Astrocyte (in vitro differentiated cells and primary cell): ENCODE measurements at regions not wholly inside any gene's neighbourhood (a gene's known extent, or its start where the extent isn't known, plus 50 kb on each side); places are given as distances from the start of the nearest gene placed in this dataset.

Source experiments
- DNase-seq: peaks from one replicate; pipeline ENCODE4 v3.0.0-alpha.2; 2010; ENCODE audit warnings: low read depth
- FAIRE-seq: peaks from 2 replicates; lab custom pipeline; 2011; peaks lifted over from hg19 to GRCh38; lab: Jason Lieb, UNC
- H2AFZ ChIP-seq: 2 replicates; pipeline ENCODE4 v1.6.0; 2012; ENCODE audit warnings: low read depth, low read length, inconsistent platforms
- H3K27ac ChIP-seq: 2 replicates; pipeline ENCODE4 v1.5.1; 2011; ENCODE audit warnings: low read depth, low read length, inconsistent platforms
- H3K27me3 ChIP-seq: 2 replicates; pipeline ENCODE4 v1.6.0; 2011; ENCODE audit warnings: low read length, inconsistent platforms; ENCODE audit not compliant: insufficient read depth
- H3K36me3 ChIP-seq: 2 replicates; pipeline ENCODE4 v1.5.1; 2011; ENCODE audit warnings: low read length, inconsistent platforms; ENCODE audit not compliant: insufficient read depth
- H3K4me1 ChIP-seq: 2 replicates; pipeline ENCODE4 v1.5.1; 2011; ENCODE audit warnings: low read length, inconsistent platforms; ENCODE audit not compliant: insufficient read depth
- H3K4me2 ChIP-seq: 2 replicates; pipeline ENCODE4 v1.6.0; 2012; ENCODE audit warnings: low read length, inconsistent platforms
- H3K4me3 ChIP-seq: 2 replicates; pipeline ENCODE4 v1.5.1; 2011; ENCODE audit warnings: low read depth, mild to moderate bottlenecking, low read length, inconsistent platforms; ENCODE audit not compliant: insufficient read depth
- H3K79me2 ChIP-seq: 2 replicates; pipeline ENCODE4 v1.6.0; 2012; ENCODE audit warnings: mild to moderate bottlenecking, low read length, inconsistent platforms; ENCODE audit not compliant: insufficient read depth
- H3K9ac ChIP-seq: 2 replicates; pipeline ENCODE4 v1.6.0; 2012; ENCODE audit warnings: mild to moderate bottlenecking, low read length, inconsistent platforms
- H3K9me3 ChIP-seq: 2 replicates; pipeline ENCODE4 v1.5.1; 2012; ENCODE audit warnings: low read depth, mild to moderate bottlenecking, low read length, inconsistent platforms; ENCODE audit not compliant: insufficient read depth
- H4K20me1 ChIP-seq: 2 replicates; pipeline ENCODE4 v1.6.0; 2012; ENCODE audit warnings: low read length, inconsistent platforms; ENCODE audit not compliant: insufficient read depth
- H3K27ac Mint-ChIP-seq: one replicate; pipeline ENCODE4 v1.8.0; 2021; ENCODE audit warnings: mild to moderate bottlenecking, mixed read lengths; ENCODE audit not compliant: unreplicated experiment
- H3K27me3 Mint-ChIP-seq: one replicate; pipeline ENCODE4 v1.8.0; 2021; ENCODE audit warnings: low read depth, mixed read lengths; ENCODE audit not compliant: unreplicated experiment
- H3K36me3 Mint-ChIP-seq: one replicate; pipeline ENCODE4 v1.8.0; 2021; ENCODE audit warnings: low read depth, mixed read lengths; ENCODE audit not compliant: unreplicated experiment
- H3K4me1 Mint-ChIP-seq: one replicate; pipeline ENCODE4 v1.8.0; 2021; ENCODE audit warnings: low read depth, mixed read lengths; ENCODE audit not compliant: unreplicated experiment
- H3K4me3 Mint-ChIP-seq: one replicate; pipeline ENCODE4 v1.8.0; 2021; ENCODE audit warnings: mild to moderate bottlenecking, moderate library complexity, mixed read lengths; ENCODE audit not compliant: unreplicated experiment
- H3K9me3 Mint-ChIP-seq: one replicate; pipeline ENCODE4 v1.8.0; 2021; ENCODE audit warnings: mild to moderate bottlenecking, mixed read lengths; ENCODE audit not compliant: unreplicated experiment
- EZH2 ChIP-seq: IDR thresholded peaks from 2 replicates; pipeline ENCODE4 v1.6.1; 2012; ENCODE audit warnings: mild to moderate bottlenecking, low read length, inconsistent platforms; ENCODE audit not compliant: insufficient read depth
- TF ChIP-seq, protein P1 (sequence below): IDR thresholded peaks from 2 replicates; pipeline ENCODE4 v1.5.1; 2011; ENCODE audit warnings: low read depth, mild to moderate bottlenecking, inconsistent platforms, low read length, moderate library complexity; ENCODE audit not compliant: insufficient read depth

DNA sequence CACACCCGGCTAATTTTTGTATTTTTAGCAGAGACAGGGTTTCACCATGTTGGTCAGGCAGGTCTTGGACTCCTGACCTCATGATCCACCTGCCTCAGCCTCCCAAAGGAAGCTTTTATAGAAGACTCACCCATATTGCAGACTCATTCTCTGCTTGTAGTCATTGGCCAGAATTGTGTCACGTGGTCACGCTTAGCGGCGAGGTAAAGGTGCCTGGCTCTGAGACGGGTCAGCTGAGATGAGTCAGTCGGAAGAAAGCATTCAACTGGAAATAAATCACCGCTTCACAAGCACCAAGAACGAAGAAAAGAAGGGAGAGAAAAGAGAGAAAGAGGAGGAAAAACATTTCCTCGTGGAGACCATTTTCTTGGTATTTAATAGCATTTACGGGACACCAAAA lies 218.8 kb upstream of the NOCT start:
- Histone ChIP-seq H3K4me2 (no peak overlapping the region), H3K27ac (no peak overlapping the region), H3K79me2 (no peaks in the 10 kb centered on the region), H3K36me3 (no peaks in the 10 kb centered on the region), H3K4me3 (no peak overlapping the region), H3K9ac (no peak overlapping the region), H3K27me3 (no peaks in the 10 kb centered on the region), H3K4me1 (no peaks in the 10 kb centered on the region), H2AFZ (no peak overlapping the region), H4K20me1 (no peaks in the 10 kb centered on the region), H3K9me3 (no peaks in the 10 kb centered on the region)
- Mint-ChIP-seq H3K36me3 (no peaks in the 10 kb centered on the region), H3K4me3 (no peak overlapping the region), H3K4me1 (no peaks in the 10 kb centered on the region), H3K27ac (no peak overlapping the region), H3K27me3 (peaks cover 15% of the 10 kb centered on the region), H3K9me3 (no peaks in the 10 kb centered on the region)
- TF ChIP-seq, protein P1, sequence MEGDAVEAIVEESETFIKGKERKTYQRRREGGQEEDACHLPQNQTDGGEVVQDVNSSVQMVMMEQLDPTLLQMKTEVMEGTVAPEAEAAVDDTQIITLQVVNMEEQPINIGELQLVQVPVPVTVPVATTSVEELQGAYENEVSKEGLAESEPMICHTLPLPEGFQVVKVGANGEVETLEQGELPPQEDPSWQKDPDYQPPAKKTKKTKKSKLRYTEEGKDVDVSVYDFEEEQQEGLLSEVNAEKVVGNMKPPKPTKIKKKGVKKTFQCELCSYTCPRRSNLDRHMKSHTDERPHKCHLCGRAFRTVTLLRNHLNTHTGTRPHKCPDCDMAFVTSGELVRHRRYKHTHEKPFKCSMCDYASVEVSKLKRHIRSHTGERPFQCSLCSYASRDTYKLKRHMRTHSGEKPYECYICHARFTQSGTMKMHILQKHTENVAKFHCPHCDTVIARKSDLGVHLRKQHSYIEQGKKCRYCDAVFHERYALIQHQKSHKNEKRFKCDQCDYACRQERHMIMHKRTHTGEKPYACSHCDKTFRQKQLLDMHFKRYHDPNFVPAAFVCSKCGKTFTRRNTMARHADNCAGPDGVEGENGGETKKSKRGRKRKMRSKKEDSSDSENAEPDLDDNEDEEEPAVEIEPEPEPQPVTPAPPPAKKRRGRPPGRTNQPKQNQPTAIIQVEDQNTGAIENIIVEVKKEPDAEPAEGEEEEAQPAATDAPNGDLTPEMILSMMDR = no peak
- TF ChIP-seq EZH2 = no peak
- FAIRE-seq (no peak), DNase-seq (no peak)

DNA sequence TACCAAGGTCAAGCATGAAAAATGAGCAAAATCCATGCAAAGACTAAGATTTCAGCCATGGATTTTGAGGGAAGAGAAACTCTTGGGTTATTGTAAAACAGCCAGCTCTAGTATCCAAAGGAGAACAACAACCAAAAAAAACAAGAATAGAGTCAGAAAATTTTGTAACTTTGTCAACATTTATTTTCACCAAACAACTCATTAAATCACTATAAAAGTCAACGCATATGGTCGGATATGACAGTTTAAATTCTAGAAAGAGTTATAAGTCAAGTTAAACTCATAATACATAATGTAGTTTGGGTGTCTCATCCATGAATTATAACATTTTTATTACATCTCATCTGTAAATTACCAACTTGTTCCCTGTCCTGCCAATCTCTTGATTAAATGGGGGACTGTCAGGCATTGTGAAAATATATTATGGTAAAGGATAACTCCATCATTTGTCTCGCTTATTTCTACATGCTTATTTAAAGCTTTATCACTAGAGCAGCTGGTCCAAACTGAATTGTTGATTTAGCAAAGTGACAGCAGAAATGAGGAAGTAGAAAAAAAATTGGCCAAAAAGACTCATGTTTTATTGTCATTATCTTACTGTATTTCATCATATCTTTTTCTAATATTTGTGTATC lies 224.8 kb upstream of the NOCT start:
- Histone ChIP-seq H3K9me3 (no peaks in the 10 kb centered on the region), H3K27ac (no peak overlapping the region), H3K79me2 (no peaks in the 10 kb centered on the region), H2AFZ (no peak overlapping the region), H3K4me2 (no peak overlapping the region), H3K36me3 (no peaks in the 10 kb centered on the region), H3K4me1 (no peaks in the 10 kb centered on the region), H3K27me3 (no peaks in the 10 kb centered on the region), H3K9ac (no peak overlapping the region), H3K4me3 (no peak overlapping the region), H4K20me1 (no peaks in the 10 kb centered on the region)
- DNase-seq = no peak
- Mint-ChIP-seq H3K4me3 (no peak overlapping the region), H3K9me3 (peaks cover 2% of the 10 kb centered on the region), H3K4me1 (no peaks in the 10 kb centered on the region), H3K27me3 (peaks cover 2% of the 10 kb centered on the region), H3K27ac (no peak overlapping the region), H3K36me3 (peaks cover 1% of the 10 kb centered on the region)
- no peak for FAIRE-seq
- TF ChIP-seq, protein P1 = no peak
- TF ChIP-seq EZH2 = no peak

DNA sequence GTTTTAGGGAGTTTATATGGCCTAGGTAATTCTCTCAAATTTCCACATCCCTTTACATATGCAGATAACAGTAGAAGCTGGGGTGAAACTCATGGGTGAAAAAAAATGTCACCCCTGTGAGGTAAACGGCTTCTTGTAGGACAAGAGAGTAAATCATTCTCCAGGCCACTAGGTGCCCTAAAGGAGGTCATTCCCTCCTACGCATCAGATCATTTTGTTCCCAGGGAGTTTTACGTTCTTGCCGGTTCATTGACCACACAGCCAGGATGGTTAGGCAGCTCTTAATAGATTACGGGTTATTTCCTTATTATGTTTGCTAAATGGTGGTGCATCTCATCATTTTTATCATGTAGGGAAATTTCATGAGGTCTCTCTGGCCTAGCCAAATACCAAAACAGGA lies 225.8 kb upstream of the NOCT start:
- H3K27me3 ChIP-seq = no peaks in the 10 kb centered on the region
- FAIRE-seq = no peak
- no peak overlapping the region for H3K9ac ChIP-seq
- H3K4me1 ChIP-seq = no peaks in the 10 kb centered on the region
- H3K27ac ChIP-seq = no peak overlapping the region
- TF ChIP-seq EZH2 = no peak
- TF ChIP-seq, protein P1 = no peak
- no peak overlapping the region for H3K4me3 Mint-ChIP-seq
- no peaks in the 10 kb centered on the region for H3K4me1 Mint-ChIP-seq
- no peaks in the 10 kb centered on the region for H3K36me3 ChIP-seq
- H3K79me2 ChIP-seq = no peaks in the 10 kb centered on the region
- no peak overlapping the region for H3K4me3 ChIP-seq
- no peak for DNase-seq
- H3K27me3 Mint-ChIP-seq = peaks cover 2% of the 10 kb centered on the region
- no peak overlapping the region for H3K27ac Mint-ChIP-seq
- no peaks in the 10 kb centered on the region for H3K9me3 ChIP-seq
- no peak overlapping the region for H3K4me2 ChIP-seq
- no peak overlapping the region for H2AFZ ChIP-seq
- no peaks in the 10 kb centered on the region for H4K20me1 ChIP-seq
- peaks cover 1% of the 10 kb centered on the region for H3K36me3 Mint-ChIP-seq
- peaks cover 2% of the 10 kb centered on the region for H3K9me3 Mint-ChIP-seq
